Activated CD8-positive, alpha-beta T cell treated with anti-CD3 and anti-CD28 coated beads for 36 hours (primary cell): ENCODE measurements at regions not wholly inside any gene's neighbourhood (a gene's known extent, or its start where the extent isn't known, plus 50 kb on each side); places are given as distances from the start of the nearest gene placed in this dataset.

Experiments
- ATAC-seq: fragments of 200-7000 bp; cut with Tn5 transposase; one replicate; pipeline ENCODE4 v1.10.0; 2021; ENCODE audit warnings: mild to moderate bottlenecking, moderate library complexity
- CTCF ChIA-PET: fragments of 350-600 bp; sonication (Branson Sonifier 250); formaldehyde crosslinking; loops from one replicate; lab custom pipeline; 2021; ENCODE audit warnings: antibody characterized with exemption; lab: Charles Lee
- POLR2A ChIA-PET: fragments of 350-600 bp; sonication (Branson Sonifier 250); formaldehyde crosslinking; loops from one replicate; lab custom pipeline; 2021; ENCODE audit warnings: antibody characterized with exemption; lab: Charles Lee
- DNase-seq: peaks from one replicate; pipeline ENCODE4 v3.0.0-alpha.2; 2020
- H3K27ac Mint-ChIP-seq: one replicate; pipeline ENCODE4 v1.8.0; 2021; ENCODE audit warnings: mild to moderate bottlenecking, mixed read lengths
- H3K27me3 Mint-ChIP-seq: one replicate; pipeline ENCODE4 v1.8.0; 2021; ENCODE audit warnings: mixed read lengths
- H3K36me3 Mint-ChIP-seq: one replicate; pipeline ENCODE4 v1.8.0; 2021; ENCODE audit warnings: low read depth, mixed read lengths
- H3K4me1 Mint-ChIP-seq: one replicate; pipeline ENCODE4 v1.8.0; 2021; ENCODE audit warnings: low read depth, mixed read lengths
- H3K4me3 Mint-ChIP-seq: one replicate; pipeline ENCODE4 v1.8.0; 2021; ENCODE audit warnings: mild to moderate bottlenecking, moderate library complexity, mixed read lengths
- H3K9me3 Mint-ChIP-seq: one replicate; pipeline ENCODE4 v1.8.0; 2021; ENCODE audit warnings: mixed read lengths
- intact Hi-C: fragments of 100-400 bp; cut with micrococcal nuclease; formaldehyde crosslinking; loops from one replicate; pipeline ENCODE4 v1.10.0; 2022
- TF ChIP-seq, protein P1 (sequence below): fragments of 200-600 bp; IDR thresholded peaks from one replicate; pipeline ENCODE4 v1.8.0; 2022; ENCODE audit warnings: antibody characterized with exemption, mild to moderate bottlenecking

DNA sequence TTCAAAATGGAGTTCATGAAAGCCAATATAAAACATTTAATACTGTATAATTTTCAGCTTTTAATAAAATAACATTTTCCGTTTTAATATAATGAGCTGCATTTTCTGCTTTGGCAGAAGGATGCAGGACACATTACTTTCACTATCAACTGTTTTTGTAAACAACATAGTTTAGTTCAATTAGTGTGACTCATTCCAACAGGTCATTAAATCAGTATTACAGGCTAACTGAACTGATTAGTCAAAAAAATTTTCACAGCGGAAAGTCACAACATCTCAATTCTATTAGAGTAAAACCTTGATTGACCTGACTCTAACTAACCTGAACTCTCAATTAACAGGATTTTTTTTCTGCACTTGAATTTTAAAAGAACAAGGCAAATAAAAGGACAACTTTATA lies 151.2 kb upstream of the AMOT start:
- H3K4me1 Mint-ChIP-seq = no peaks in the 10 kb centered on the region
- TF ChIP-seq, protein P1, sequence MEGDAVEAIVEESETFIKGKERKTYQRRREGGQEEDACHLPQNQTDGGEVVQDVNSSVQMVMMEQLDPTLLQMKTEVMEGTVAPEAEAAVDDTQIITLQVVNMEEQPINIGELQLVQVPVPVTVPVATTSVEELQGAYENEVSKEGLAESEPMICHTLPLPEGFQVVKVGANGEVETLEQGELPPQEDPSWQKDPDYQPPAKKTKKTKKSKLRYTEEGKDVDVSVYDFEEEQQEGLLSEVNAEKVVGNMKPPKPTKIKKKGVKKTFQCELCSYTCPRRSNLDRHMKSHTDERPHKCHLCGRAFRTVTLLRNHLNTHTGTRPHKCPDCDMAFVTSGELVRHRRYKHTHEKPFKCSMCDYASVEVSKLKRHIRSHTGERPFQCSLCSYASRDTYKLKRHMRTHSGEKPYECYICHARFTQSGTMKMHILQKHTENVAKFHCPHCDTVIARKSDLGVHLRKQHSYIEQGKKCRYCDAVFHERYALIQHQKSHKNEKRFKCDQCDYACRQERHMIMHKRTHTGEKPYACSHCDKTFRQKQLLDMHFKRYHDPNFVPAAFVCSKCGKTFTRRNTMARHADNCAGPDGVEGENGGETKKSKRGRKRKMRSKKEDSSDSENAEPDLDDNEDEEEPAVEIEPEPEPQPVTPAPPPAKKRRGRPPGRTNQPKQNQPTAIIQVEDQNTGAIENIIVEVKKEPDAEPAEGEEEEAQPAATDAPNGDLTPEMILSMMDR = no peak
- CTCF ChIA-PET = no interaction called here

DNA sequence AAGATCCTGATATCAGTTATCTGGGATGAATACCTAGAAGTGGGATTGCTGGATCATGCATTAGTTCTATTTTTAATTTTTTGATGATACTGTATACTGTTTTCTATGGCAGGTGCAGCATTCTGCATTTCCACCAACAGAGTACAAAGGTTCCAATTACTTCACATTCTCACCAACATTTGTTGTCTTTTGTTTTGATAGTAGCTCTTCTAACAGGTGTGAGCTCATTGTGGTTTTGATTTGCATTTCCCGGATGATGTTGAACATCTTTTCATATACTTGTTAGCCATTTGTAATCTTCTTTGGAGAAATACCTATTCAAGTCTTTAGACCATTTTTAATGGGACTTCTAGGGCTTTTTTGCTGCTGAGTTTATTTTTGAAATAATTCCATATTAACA lies 139.2 kb upstream of the AMOT start:
- Mint-ChIP-seq H3K27me3 (no peaks in the 10 kb centered on the region), H3K27ac (no peak overlapping the region), H3K4me1 (no peaks in the 10 kb centered on the region), H3K36me3 (no peaks in the 10 kb centered on the region), H3K9me3 (no peaks in the 10 kb centered on the region), H3K4me3 (no peak overlapping the region)
- ChIA-PET POLR2A (no interaction called here), CTCF (no interaction called here)
- intact Hi-C loops = no loop called here
- TF ChIP-seq, protein P1 = no peak
- no peak for DNase-seq
- ATAC-seq = no peak

More for the DNA sequence above, 151.2 kb upstream of the AMOT start:
- Mint-ChIP-seq H3K4me3 (no peak overlapping the region), H3K9me3 (no peaks in the 10 kb centered on the region), H3K27ac (no peak overlapping the region), H3K27me3 (no peaks in the 10 kb centered on the region), H3K36me3 (no peaks in the 10 kb centered on the region)
- DNase-seq = no peak
- POLR2A ChIA-PET = no interaction called here
- intact Hi-C loops = no loop called here
- ATAC-seq = no peak

- Mint-ChIP-seq H3K4me1 (no peaks in the 10 kb centered on the region), H3K9me3 (no peaks in the 10 kb centered on the region), H3K4me3 (no peak overlapping the region), H3K27me3 (no peaks in the 10 kb centered on the region), H3K27ac (no peak overlapping the region), H3K36me3 (no peaks in the 10 kb centered on the region)
- ChIA-PET CTCF (no interaction called here), POLR2A (no interaction called here)
- TF ChIP-seq, protein P1 = no peak
- no peak for ATAC-seq
- no peak for DNase-seq
- intact Hi-C loops = no loop called here
These were observed 127.9 kb upstream of the AMOT start for GRCh38 chrX:112968351-112969133.

- Mint-ChIP-seq H3K27me3 (no peaks in the 10 kb centered on the region), H3K36me3 (no peaks in the 10 kb centered on the region), H3K4me3 (no peak overlapping the region), H3K27ac (no peak overlapping the region), H3K9me3 (no peaks in the 10 kb centered on the region), H3K4me1 (no peaks in the 10 kb centered on the region)
- CTCF ChIA-PET = no interaction called here
- POLR2A ChIA-PET = no interaction called here
- TF ChIP-seq, protein P1 = no peak
- ATAC-seq = no peak
- no peak for DNase-seq
- intact Hi-C loops = no loop called here
These were observed 127.3 kb upstream of the AMOT start for GRCh38 chrX:112967903-112968302.

GRCh38 chrX:112967341-112967740 lies 126.7 kb upstream of the AMOT start:
- intact Hi-C loops = no loop called here
- no peak overlapping the region for H3K4me3 Mint-ChIP-seq
- no peaks in the 10 kb centered on the region for H3K36me3 Mint-ChIP-seq
- H3K9me3 Mint-ChIP-seq = no peaks in the 10 kb centered on the region
- H3K27ac Mint-ChIP-seq = no peak overlapping the region
- no peak for ATAC-seq
- ChIA-PET POLR2A (no interaction called here), CTCF (no interaction called here)
- TF ChIP-seq, protein P1 = no peak
- no peak for DNase-seq
- no peaks in the 10 kb centered on the region for H3K4me1 Mint-ChIP-seq
- no peaks in the 10 kb centered on the region for H3K27me3 Mint-ChIP-seq
